DMS 273 treated with DMSO at 0.1 percent for 48 hours (cell line): ENCODE measurements at regions not wholly inside any gene's neighbourhood (a gene's known extent, or its start where the extent isn't known, plus 50 kb on each side); places are given as distances from the start of the nearest gene placed in this dataset.

ENCODE experiments used
- DNase-seq: peaks from one replicate; lab custom pipeline; 2025; lab: John Stamatoyannopoulos, UW

- no peak for DNase-seq
Observed at GRCh38 chr18:37946324-37946723, 380.7 kb upstream of the CELF4 start.

- no peak for DNase-seq
Observed at GRCh38 chr18:37944700-37945270, 379.2 kb upstream of the CELF4 start.

GRCh38 chr18:37937287-37937686 lies 371.7 kb upstream of the CELF4 start:
- DNase-seq = no peak

GRCh38 chr18:37935086-37935485 lies 369.5 kb upstream of the CELF4 start:
- no peak for DNase-seq

- DNase-seq = no peak
Observed at GRCh38 chr18:37930640-37931039, 365.0 kb upstream of the CELF4 start.

GRCh38 chr18:37922162-37922561 lies 356.6 kb upstream of the CELF4 start:
- DNase-seq = no peak

- no peak for DNase-seq
Observed at GRCh38 chr18:37920865-37921264, 355.3 kb upstream of the CELF4 start.

- no peak for DNase-seq
Observed at GRCh38 chr18:37913051-37913450, 347.5 kb upstream of the CELF4 start.

GRCh38 chr18:37902344-37902743 lies 336.7 kb upstream of the CELF4 start:
- no peak for DNase-seq

GRCh38 chr18:37900326-37900725 lies 334.7 kb upstream of the CELF4 start:
- no peak for DNase-seq

GRCh38 chr18:37889963-37890362 lies 324.4 kb upstream of the CELF4 start:
- DNase-seq = no peak

- DNase-seq = no peak
Observed at GRCh38 chr18:37874721-37875120, 309.1 kb upstream of the CELF4 start.

- peak; percentile 77 for DNase-seq
Observed at GRCh38 chr18:37873416-37873815, 307.8 kb upstream of the CELF4 start.

GRCh38 chr18:37872562-37872961 lies 307.0 kb upstream of the CELF4 start:
- DNase-seq = no peak

GRCh38 chr18:37871561-37871960 lies 306.0 kb upstream of the CELF4 start:
- DNase-seq = no peak

GRCh38 chr18:37869051-37869450 lies 303.5 kb upstream of the CELF4 start:
- DNase-seq = peak; percentile 75

- DNase-seq = no peak
Observed at GRCh38 chr18:37864122-37864521, 298.5 kb upstream of the CELF4 start.

GRCh38 chr18:37861981-37862380 lies 296.4 kb upstream of the CELF4 start:
- DNase-seq = no peak

- DNase-seq = no peak
Observed at GRCh38 chr18:37854396-37854795, 288.8 kb upstream of the CELF4 start.

GRCh38 chr18:37853706-37854105 lies 288.1 kb upstream of the CELF4 start:
- DNase-seq = no peak

- no peak for DNase-seq
Observed at GRCh38 chr18:37852464-37852863, 286.9 kb upstream of the CELF4 start.

GRCh38 chr18:37847544-37847943 lies 281.9 kb upstream of the CELF4 start:
- no peak for DNase-seq

GRCh38 chr18:37846996-37847395 lies 281.4 kb upstream of the CELF4 start:
- no peak for DNase-seq

GRCh38 chr18:37845498-37845897 lies 279.9 kb upstream of the CELF4 start:
- DNase-seq = no peak
